ENCODE measurements at regions not wholly inside any gene's neighbourhood (a gene's known extent, or its start where the extent isn't known, plus 50 kb on each side); places are given as distances from the start of the nearest gene placed in this dataset.

- TF ChIP-seq, protein P1, sequence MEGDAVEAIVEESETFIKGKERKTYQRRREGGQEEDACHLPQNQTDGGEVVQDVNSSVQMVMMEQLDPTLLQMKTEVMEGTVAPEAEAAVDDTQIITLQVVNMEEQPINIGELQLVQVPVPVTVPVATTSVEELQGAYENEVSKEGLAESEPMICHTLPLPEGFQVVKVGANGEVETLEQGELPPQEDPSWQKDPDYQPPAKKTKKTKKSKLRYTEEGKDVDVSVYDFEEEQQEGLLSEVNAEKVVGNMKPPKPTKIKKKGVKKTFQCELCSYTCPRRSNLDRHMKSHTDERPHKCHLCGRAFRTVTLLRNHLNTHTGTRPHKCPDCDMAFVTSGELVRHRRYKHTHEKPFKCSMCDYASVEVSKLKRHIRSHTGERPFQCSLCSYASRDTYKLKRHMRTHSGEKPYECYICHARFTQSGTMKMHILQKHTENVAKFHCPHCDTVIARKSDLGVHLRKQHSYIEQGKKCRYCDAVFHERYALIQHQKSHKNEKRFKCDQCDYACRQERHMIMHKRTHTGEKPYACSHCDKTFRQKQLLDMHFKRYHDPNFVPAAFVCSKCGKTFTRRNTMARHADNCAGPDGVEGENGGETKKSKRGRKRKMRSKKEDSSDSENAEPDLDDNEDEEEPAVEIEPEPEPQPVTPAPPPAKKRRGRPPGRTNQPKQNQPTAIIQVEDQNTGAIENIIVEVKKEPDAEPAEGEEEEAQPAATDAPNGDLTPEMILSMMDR (IDR thresholded peaks at IDR 0.05), result no peak
- no peak for TF ChIP-seq POLR2A (IDR thresholded peaks at IDR 0.05)
Measured at GRCh38 chr6:86832686-86833085, 104.6 kb upstream of the HTR1E start.
